RPMI7951 (cell line): ENCODE measurements at regions not wholly inside any gene's neighbourhood (a gene's known extent, or its start where the extent isn't known, plus 50 kb on each side); places are given as distances from the start of the nearest gene placed in this dataset.

Experiments
- DNase-seq: peaks from one replicate; pipeline ENCODE4 v3.0.0-alpha.2; 2012; ENCODE audit warnings: low read depth

DNA sequence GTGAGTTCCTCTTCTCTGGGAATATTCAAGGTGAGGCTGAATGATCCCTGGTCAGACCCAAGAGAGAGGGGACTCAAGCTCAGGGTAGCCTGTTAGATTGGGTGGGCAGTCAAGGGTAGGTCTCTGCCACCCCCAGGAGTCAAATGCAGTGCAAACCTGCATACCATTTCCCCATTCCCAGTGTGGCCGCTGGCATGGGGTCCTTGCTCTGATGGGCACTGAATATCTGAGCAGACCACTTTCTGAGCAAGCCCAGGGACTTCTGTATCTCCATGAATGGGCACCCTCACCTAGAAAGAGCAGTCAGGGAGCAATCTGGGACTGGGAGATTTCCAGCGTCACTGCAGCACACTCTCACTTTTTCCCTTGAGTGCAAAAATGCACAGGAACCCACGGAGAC lies 573.7 kb downstream of the BCL11B start:
- no peak for DNase-seq

DNA sequence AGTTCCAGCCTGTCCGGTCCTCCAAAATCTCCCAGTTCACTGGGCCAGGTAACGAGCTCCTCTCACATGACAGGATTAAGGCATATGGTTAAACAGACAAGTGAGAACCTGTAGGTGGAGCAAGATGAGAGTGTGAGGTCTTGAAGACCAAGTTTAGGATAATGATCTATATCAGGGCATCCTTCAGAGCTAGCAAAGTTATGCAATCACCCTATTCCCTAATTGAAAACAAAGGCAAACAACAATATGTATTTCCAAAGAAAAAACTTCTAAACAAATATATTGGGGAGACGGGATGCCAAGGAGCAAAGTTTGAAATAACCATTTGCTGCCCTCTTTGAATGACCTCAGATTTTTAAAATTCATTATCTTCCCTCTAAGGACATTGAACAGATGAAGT lies 571.2 kb downstream of the BCL11B start:
- no peak for DNase-seq

DNA sequence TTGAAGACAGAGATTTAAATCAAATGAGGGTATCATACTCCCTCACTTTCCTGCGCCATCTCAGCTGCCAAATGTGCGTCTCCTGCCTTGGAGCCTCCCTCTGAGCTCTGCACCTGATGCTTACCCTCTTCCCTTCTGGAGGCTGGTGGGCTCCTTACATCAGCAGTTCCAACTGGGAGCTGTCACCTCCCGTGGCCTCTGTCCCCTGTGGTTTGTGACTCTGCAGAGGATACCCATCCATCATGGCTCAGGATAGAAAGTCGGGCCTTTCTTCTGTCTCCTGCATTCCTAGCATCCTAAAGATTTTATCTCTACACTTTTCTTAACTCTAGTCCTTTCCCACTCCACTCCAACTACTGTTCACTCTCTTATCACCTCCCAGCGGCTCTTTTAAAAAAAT lies 570.6 kb downstream of the BCL11B start:
- no peak for DNase-seq

DNA sequence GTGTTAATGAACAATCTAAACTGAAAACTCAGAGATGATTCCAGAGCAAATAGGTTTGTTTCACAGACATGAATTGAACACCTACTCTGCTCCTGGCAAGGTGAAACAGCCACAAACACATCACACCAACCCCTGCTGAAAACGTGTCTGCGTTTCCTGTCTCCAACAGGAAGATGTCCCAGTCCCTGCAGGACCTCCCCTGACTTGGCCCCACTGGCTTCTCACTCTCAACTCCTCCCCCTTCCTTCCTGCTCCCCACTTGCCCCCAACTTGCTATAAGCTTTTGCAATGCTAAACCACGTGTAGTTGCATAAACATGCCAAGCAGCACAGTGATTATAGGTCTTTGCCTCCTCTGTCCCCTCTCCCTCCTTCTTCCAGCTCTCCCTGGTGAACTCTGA lies 567.6 kb downstream of the BCL11B start:
- no peak for DNase-seq

DNA sequence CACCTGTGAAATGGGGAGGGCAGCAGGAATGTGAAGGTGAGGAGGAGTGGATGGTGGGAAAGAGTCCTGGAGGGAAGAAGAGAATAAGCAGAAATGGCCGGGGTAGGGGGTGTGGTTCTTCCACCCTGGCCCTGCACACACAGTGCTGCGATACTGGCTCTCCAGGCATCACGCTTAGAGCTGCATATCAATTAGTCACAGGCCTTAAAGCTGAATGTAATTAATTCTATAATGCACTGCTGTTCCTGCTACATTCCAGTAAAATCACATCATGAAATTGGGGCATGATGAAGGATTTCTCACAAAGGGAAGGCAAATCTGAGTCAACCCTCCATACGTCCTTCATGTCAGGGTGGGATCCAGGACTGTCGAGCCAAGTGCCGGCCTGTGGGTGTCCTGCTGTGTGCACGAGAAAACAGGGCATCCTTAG lies 566.1 kb downstream of the BCL11B start:
- DNase-seq = no peak

DNA sequence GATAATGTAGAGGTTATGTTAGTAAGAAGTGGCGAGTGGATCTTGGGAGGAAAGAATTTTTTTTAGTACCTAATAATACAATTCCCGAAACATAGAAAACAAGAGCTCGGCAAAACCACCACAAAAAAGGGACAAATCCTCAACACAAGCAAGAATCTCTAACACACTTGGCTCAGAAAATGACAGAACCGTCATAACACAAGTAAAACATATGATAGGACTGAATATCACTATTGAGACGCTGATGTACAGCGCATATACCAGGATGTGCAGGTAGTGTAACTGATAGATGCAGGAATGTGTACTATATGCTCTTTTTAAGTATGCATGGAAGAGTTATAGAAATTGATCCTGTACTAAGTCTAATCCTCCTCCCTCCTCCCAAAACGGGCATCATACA lies 564.5 kb downstream of the BCL11B start:
- DNase-seq = no peak

DNA sequence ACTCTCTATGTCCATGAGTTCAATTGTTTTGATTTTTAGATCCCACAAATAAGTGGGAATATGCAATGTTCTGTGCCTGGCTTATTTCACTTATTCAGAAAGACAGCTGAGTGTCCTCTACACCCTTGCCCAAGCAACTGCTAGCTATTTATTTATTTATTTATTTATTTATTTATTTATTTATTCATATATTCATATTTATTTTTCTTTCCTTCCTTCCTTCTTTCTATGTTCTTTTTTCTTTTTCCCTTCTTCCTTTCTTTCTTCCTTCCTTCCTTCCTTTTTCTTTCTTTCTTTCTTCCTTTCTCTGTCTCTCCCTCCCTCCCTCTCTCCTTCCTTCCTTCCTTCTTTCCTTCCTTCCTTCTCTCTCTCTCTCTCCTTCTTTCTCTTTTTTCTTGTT lies 563.4 kb downstream of the BCL11B start:
- no peak for DNase-seq

DNA sequence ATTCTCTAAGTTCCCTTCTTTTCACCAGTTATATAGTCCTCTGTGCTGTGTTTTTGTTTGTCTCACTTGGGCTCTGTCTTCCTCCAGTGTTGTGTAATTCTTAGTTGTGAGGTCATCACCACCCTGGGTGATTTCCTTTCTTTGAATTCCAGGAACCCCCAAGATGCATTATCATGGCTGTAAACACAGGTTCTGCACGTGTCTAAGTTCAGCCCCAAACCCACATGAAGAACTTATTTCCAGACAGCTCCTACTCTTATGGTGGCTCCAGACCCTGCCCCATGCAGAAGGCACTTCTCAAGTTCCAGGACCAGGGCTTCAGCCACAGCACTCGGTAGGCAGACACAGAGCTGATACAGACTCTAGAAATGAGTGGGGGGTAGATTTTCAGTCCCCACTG lies 560.5 kb downstream of the BCL11B start:
- no peak for DNase-seq

DNA sequence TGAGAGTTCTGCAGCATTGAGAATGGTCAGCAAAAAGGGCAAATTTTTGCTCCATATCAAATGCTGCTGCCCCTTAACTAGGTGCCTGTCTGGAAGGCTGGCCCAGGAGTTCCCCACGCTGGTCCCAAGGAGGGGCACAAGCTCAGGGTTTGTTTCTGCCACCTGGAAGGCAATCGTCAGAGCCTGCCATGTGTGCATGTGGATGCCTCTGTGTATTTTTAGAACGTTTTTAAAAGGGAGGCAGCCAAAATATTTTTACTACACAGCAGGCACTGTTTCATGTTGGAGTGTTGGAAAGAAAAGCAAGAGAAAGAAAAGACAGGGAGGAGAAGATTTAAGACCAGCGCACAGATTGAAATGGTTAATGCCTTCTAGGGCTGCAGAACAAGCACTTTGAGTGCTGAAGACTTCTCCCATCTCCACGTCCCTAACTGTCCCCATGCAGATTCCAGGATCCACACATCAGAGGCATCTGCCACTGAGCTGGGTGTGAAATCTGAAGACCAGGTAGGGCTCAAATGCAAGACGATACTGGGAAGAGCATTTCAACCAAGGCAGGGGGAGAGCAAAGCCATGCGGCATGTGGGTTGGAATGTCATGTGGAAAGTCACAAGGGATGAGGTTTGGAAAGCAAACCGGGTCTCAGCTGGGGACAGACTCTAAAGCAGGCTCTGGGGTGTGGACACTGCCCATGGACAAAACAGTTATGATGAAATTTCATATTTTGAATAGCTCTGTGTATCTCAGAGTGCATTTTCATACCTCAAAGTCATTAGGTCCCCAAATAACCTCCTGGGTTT lies 557.2 kb downstream of the BCL11B start:
- DNase-seq = no peak

DNA sequence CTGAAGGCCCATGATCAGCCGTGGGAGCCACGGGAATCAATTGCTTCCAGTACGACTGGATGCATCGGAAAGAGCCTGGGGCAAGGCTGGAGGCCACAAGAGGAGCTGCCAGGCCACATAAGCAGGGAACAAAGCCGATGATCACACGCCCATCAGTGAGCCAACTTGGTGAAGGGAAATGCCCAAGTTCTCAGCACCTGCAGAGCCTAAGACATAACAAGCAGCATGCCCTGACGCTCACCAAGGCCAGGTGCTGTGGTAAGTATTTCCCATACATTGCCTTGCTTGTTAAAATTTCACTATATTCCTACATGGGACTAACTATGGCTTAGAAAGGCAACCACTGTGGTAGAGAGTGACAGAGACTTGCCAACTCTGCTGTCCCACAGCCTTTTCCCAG lies 555.9 kb downstream of the BCL11B start:
- DNase-seq = no peak

DNA sequence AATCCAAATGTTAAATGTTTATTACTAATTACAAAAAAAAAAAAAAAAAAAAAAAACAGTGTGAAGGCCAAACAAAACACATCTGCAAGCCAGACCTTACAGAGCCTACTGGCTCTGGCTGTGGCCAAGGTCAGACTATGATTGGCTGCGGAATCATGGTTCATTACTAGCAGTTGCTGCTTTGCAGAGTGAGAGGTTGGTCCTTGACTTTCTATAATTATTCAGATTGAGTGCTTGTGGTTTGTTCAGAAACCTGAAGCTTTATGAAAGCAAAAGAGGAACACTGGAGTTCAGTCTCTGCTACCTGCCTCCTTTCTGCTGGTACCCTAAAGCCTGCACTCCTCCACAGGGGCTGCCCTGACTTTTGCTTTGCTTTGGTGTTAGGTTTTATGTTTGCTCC lies 550.9 kb downstream of the BCL11B start:
- no peak for DNase-seq

DNA sequence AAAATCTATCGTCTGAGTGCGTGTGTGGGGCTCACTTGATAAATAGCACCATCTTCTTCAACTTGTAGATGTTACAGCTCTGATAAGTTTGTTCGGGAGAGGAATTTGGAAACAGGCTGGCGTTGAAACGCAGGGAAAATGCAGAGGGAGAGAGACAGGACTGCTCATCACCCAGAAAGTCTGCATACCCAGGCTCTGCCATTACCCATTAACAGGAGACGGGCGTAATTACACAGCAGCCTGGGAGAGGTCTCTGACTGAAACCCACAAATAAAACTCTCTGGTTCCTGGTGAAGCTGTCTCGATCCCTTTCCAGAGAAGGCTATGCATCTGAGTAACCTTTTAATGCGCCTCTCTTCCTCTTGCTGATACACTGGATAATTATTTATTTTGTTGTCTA lies 547.3 kb downstream of the BCL11B start:
- no peak for DNase-seq

DNA sequence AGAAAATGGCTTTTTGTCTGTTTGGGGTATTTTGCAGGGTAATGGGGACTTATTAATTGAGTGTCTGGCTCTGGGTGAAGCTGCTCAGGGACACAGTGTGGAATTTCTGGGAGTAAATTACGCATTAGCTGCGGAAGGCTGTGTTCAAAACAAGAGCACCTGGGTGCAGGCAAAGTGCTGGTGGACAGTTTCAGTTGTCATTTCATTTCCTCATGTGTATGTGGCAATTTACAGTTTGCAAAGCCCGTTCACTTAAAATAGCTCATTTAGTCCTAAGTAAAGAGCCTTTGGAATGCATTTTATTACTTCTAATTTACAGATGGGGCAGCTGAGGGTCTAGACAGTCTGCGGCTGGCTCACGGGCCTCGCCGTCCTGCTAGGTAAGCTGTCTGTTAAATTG lies 546.8 kb downstream of the BCL11B start:
- DNase-seq = no peak

DNA sequence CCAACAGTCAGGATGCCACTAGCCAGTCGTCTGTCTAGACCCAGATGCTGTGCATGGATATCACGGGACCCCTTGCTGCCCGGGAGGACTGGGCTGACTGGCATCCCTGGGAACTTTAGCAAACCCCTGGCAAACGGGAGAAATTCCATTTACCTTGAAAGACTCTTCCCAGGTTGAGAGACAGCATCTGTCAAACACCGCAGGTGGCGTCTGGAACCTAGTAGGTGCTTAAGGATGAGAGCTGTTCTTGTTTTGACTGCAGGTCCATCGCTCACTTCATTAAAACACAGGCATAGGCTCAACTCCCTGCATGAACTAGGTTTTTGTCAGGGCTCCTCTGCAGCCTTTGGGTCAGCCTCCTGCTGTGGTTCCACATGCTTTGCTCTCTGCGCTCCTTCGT lies 546.3 kb downstream of the BCL11B start:
- DNase-seq = no peak

DNA sequence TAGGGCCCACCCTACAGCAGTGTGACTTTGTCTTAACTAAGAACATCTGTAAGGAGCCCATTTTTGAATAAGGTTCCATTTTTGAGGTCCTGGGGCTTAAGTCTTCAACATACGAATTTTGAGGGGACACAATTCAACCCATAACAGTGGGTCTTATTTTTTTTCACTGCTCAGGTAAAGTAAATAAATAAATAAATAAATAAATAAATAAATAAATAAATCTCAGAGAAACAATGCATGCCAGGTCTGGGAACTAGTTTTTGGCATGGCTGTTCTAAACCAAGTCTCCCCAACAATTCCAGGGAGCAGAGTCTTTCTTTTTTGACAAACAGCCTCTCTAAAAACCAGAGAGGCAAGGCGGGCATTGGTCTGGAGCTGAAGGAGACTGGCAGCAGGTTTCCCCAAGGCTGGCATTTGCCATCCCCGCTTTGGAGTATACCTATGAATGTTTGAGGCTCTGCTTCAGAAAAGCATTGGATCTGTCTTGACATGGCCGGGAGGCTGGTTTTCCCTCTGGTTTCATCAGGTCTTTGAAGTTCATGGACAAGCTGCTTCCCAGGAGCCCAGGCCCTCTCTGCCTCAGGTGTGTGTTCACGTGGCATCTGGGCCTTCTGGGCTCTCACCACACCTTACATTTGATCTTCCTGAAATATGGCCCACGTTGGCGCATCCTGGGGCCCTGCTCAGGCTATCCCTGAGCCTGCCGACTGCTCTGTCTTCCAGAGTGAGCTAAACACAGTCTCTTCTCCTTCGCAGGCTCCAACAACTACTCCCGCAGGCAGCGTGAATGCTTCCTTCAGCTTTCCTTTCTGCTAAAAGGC lies 545.2 kb downstream of the BCL11B start:
- no peak for DNase-seq

DNA sequence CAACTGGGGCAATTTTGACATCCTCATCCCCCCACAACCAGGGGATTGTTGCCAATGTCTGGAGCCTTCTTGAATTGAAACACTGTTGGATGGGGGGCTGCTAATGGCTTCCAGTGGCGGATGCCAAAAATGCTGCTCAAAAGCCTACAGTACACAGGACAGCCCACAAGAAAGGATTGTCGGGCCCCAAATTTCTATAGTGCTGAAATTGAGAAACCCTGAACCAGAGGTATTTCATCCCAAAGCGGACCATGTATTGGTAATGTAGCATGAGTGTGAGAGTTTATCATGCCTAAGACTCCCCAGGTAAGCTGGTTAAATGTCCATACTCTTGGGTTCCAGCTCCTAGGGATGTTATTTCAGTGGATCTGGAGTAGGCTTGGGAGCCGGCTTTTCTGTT lies 544.0 kb downstream of the BCL11B start:
- no peak for DNase-seq

DNA sequence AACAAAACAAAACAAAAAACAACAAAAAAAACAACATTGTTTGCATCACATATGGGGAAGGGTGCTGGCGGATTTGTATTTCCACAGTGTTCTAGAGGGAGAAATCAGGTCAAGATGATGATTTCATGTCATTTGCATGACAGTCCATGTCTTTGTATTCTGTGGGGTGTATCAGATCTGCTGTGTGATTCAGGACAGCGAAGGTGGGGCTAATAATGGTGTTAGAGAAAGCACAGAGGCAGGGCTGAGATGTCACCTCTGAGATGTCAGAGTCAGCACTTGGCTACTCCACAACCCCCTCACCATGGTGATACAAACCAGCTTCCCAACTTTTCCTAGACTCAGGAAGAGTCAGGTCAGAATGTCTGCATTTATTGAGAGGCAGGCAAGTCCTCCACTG lies 543.2 kb downstream of the BCL11B start:
- no peak for DNase-seq

DNA sequence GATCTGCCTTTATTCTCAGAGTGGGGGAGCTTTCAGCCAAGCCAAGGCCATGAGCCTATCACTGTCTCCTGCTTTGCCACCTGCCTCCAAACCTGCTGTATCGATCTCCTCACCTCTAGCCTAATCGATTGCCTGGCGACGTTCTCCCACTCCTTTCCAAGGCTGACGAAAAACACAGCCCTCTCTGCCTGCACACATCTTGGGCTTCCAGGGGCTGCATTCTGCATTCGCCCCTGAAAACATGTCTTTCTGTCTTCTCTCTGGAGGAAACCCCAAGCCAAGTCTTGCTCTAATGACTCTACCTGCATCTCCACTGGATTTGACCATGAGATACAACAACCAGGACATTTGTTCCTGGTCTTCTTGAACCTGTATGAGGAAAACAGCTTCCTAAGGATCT lies 540.7 kb downstream of the BCL11B start:
- no peak for DNase-seq

DNA sequence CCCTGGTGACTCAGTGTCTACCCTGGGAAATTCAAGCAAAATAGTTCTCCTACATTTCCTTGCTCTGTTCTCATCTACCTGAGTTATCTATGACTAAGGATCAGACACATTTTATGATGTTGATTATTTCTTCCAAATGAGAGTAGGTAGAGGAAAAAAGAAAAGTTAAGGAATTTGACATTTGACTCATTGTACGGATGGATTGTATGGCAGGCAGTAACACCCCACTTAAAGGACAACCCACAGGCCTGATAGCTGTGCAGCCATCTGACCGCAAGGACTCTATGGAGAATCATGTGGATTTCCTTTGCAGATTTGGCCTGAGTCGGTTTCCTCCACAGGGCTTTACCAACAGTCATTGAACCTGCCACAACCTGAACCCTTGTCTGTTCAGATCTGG lies 540.3 kb downstream of the BCL11B start:
- no peak for DNase-seq

DNA sequence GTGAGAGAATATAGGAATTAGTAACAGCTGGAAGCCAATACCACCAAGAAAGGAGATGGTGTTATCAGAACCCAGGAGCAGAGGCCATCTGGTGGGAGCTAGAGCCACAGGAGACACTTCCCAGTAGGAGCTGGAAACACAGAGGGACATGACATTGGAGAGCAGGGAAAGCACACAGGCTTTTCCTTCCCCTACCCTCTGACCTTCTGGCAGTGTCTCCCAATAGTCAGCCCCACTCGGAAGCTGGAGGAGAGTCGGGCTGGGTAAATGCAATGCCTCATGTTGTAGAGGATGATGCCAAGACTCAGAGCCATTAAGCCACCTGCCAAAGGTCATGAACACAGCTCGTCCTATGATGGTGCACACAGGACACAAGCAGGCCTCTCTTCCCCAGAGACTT lies 538.5 kb downstream of the BCL11B start:
- no peak for DNase-seq

DNA sequence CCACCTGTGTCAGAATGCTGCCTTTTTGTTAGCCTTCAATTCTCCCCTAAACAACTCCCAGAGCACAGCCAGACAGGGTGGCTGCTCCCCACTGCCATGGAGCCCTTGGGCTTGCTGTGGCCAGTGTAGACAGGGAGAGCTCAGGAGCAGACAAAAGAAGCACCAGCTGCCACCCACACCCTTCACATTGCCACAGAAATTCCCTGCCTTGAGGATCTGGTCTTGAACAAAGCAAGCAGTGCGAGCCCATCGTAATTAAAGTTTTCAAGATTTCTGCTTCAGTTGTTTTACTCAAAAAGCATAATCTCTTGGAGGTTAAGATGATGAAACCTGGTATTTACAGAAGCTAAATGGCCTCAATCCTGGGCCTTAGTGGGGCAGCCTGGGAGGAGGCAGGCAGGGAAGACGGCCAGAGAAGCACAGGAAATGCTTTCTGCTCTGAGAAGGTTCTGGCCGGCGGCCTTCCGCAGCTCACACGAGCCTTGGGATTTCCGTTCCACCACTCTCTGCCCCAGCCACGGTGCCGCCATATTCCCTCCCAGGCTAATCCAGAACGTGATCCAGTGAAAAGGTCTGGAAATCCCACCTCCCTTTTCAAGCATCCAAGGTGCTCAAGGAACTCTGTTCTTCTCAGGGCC lies 535.2 kb downstream of the BCL11B start:
- no peak for DNase-seq

DNA sequence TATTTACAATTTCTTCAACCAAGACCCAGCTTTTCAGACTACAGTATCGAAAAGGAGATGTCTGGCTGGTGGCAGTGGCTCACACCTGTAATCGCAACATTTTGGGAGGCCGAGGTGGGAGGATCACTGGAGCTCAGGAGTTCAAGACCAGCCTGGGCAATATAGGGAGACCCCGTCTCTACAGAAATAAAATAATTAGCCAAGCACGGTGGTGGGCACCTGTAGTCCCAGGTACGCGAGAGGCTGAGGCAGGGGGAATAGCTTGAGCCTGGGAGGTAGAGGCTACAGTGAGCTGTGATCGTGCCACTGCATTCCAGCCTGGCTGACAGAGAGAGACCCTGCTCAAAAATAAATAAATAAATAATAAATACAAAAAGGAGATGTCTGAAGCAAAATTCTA lies 530.5 kb downstream of the BCL11B start:
- DNase-seq = no peak

DNA sequence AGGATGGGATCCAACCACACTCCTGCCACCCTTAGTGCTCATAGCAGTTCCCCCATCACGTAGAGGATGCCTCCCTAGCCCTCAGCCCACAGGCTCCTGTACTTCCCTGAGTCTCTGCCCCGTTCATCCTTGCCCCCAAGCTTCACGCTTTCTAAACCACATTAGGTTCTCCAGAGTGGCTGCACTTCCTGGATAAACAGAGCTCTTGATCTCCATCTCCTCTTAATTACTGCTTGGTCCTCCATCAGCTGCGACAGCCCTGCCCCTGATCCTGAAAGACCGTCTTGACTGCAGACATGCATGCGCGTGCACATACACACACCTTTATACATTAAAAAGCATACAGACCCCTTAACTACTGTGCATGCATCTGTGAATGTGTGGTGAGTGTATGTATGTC lies 530.0 kb downstream of the BCL11B start:
- DNase-seq = no peak
